ENCODE measurements at regions not wholly inside any gene's neighbourhood (a gene's known extent, or its start where the extent isn't known, plus 50 kb on each side); places are given as distances from the start of the nearest gene placed in this dataset.

GRCh38 chr14:61226015-61226654 lies 55.0 kb downstream of the TMEM30B start:
- DNase-seq, result no peak

- no peak for DNase-seq
Measured at GRCh38 chr14:61225344-61225743, 55.8 kb downstream of the TMEM30B start.

GRCh38 chr14:61223552-61223951 lies 57.6 kb downstream of the TMEM30B start:
- no peak for DNase-seq

- DNase-seq, result no peak
Measured at GRCh38 chr14:61222388-61222787, 58.8 kb downstream of the TMEM30B start.

- no peak for DNase-seq
Measured at GRCh38 chr14:61221906-61222305, 59.2 kb downstream of the TMEM30B start.

GRCh38 chr14:61219673-61220072 lies 61.5 kb downstream of the TMEM30B start:
- no peak for DNase-seq

- DNase-seq, result no peak
Measured at GRCh38 chr14:61219256-61219655, 61.9 kb downstream of the TMEM30B start.

GRCh38 chr14:61218767-61219166 lies 62.4 kb downstream of the TMEM30B start:
- DNase-seq, result no peak

- no peak for DNase-seq
Measured at GRCh38 chr14:61218157-61218556, 63.0 kb downstream of the TMEM30B start.

- no peak for DNase-seq
Measured at GRCh38 chr14:61217516-61217915, 63.6 kb downstream of the TMEM30B start.

GRCh38 chr14:61215222-61216020 lies 65.7 kb downstream of the TMEM30B start:
- DNase-seq, result no peak

- DNase-seq, result no peak
Measured at GRCh38 chr14:61213920-61214319, 67.2 kb downstream of the TMEM30B start.

- no peak for DNase-seq
Measured at GRCh38 chr14:61213191-61213621, 67.9 kb downstream of the TMEM30B start.

GRCh38 chr14:61212546-61212945 lies 68.6 kb downstream of the TMEM30B start:
- no peak for DNase-seq

GRCh38 chr14:61211476-61212255 lies 69.5 kb downstream of the TMEM30B start:
- peak; percentile 89 for DNase-seq

- DNase-seq, result no peak
Measured at GRCh38 chr14:61203081-61203753, 77.9 kb downstream of the TMEM30B start.

- no peak for DNase-seq
Measured at GRCh38 chr14:61202124-61202523, 79.0 kb downstream of the TMEM30B start.

- DNase-seq, result no peak
Measured at GRCh38 chr14:61201171-61201570, 80.0 kb downstream of the TMEM30B start.

GRCh38 chr14:61197416-61197815 lies 83.7 kb downstream of the TMEM30B start:
- DNase-seq, result no peak

- DNase-seq, result no peak
Measured at GRCh38 chr14:61196792-61197191, 84.3 kb downstream of the TMEM30B start.

- DNase-seq, result no peak
Measured at GRCh38 chr14:61196034-61196433, 85.1 kb downstream of the TMEM30B start.

GRCh38 chr14:61193476-61193875 lies 87.7 kb downstream of the TMEM30B start:
- no peak for DNase-seq

- no peak for DNase-seq
Measured at GRCh38 chr14:61192989-61193388, 88.1 kb downstream of the TMEM30B start.

Data from NCI-H1436 treated with DMSO at 0.1 percent for 48 hours (cell line).